Right forelimb (tissue), 1 donor: ENCODE measurements at regions not wholly inside any gene's neighbourhood (a gene's known extent, or its start where the extent isn't known, plus 50 kb on each side); places are given as distances from the start of the nearest gene placed in this dataset.
"Not testable (repeated sequence)": the region's sequence is repeated elsewhere in the genome, so short reads cannot be mapped to it uniquely, and the experiment has no call there.

Experiments used
- DNase-seq: peaks from one replicate; pipeline ENCODE4 v3.0.0-alpha.2; 2018

DNA sequence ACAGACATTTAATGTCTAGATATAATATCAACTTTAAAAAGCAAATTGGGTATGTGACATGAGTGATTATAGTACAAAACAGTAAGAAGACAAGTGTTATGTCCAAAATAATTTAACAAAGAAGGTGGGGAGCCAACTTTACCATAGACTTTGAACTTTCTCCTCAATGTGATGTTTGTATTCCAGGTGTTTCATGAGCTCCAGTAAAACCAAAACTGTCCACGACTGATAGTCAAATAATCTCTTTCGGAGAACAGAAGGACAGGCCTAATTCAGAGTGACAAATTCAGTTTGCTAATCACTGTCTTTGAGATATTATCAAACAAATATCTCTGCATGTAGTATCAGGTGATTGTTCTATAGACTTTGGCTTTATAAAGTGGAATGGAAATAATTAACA is 1112.6 kb downstream of the SLC6A15 start:
- DNase-seq = no peak

DNA sequence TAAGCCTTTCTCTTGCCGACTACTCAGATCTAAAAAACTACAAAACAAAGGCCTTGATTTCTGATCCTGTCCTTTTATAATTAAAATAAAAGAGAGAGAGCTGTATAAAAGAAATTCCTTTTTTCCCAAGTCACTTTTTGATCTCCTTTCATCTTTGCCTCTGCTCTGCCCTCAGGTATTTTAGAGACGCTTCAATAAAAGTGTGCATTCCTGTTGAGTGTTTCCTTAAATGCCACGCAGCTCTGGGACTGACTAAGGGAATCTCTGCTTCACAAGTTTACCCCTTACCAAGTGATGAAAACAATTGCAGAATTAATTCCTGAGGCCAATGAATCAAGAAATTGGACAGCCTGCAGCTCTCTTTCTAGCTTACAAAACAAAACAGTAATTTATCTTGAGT is 1109.8 kb downstream of the TMTC2 start:
- DNase-seq = no peak

- no peak for DNase-seq
Measured at GRCh38 chr12:83793616-83794015, 1106.9 kb downstream of the TMTC2 start.

DNA sequence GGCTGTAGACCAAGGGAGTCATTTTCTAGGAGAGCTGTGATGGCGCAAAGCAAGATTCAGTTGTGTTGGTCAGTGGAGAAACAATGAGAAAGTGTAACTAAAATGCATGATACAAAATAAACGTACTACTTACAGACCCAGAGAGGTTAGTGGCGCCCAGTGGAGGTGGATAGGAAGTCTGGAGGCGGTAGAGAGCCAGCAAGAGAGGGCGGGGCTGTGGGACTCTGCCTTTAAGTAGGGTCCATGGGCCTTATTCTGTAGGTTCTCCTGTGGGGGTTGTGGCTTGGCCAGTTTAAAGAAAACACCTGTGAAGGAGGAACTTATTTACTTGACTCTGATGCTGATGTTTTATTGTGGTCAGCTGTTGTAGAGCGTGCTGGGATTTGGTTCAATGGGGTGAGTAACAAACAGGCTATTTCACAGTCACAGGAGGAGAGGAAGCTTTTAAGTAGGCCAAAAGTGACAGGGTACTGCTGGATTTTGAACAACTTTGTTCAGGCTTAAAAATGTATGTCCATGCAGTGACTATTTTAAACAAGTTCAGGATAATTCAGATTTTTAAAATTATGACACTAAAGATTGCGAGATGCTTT is 1097.7 kb downstream of the TMTC2 start:
- DNase-seq = no peak

DNA sequence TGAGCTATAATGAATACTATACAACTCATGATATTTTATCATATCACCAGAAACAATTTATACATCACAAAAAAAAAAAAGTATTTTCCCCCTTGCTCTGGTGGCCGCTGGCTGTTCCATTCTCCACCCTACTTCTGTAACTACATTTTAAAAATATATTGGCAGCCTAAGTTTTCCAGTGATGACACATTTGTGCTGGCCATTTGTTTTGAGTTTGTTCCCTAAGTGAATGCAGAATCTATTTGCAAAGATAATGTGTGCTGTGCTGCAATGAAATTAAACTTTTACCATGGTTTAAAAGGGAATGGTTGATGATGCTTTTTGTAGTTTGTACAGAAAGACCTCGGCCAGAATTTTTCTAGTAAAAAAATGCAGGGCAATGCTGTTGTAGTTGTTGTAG is 1092.8 kb downstream of the TMTC2 start:
- DNase-seq = no peak

DNA sequence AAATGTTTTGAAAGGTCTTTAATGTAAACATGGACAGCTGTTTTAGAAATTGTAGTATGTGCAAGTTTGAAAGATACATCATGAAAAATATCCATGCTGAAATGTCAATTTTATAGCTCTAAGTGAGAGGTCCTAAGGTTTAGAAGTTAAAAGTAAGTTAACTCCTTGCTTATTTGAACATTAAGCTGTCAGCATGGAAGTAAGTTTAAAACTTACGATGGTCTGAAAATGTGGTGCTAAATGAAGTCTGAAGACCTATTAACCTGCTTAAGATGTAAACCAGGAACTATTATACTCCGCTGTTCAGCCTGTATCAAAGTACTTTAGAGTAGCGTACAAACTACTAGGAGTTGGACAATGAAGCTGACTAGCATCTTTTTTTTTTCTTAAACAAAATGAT is 1082.4 kb downstream of the TMTC2 start:
- DNase-seq = no peak

- no peak for DNase-seq
Measured at GRCh38 chr12:83767723-83768122, 1081.0 kb downstream of the TMTC2 start.

DNA sequence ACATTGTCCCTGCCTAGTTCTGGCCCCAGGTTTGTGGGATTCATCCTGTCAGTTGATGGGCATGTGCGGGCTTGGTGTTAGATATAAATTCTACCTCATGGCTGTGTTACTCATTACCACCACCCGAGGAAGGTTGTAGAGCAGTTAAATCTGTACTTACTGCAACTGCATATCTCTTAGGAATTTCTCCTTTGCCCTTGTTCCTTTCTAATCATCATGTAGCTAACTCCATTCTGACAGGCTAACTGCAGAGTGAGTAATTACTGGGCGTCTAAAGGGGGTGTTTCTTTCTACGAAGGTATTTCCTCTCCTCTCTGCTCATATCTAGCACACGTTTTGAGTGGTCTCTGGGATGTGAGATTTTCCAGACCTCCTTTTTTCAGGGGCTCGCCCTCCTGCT is 1076.7 kb downstream of the TMTC2 start:
- DNase-seq = no peak

DNA sequence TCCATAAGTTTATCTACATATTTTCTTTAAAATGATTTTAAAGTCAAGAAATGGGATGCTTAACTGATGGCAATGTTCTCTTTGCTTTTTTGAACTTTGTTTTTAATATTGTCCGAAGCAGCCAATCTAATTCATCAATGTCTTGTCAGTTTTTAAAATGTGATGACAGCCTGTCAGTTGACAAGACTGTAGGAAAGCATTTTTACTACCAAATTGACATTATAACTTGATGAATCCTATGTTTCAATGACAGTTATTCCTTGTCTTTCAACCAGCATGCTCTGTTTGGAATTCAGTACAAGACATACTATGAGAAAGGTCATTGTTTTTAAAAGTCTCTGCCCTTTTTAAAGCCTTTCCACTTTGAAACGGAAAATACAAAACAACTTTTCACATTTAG is 1073.2 kb downstream of the TMTC2 start:
- DNase-seq = no peak

DNA sequence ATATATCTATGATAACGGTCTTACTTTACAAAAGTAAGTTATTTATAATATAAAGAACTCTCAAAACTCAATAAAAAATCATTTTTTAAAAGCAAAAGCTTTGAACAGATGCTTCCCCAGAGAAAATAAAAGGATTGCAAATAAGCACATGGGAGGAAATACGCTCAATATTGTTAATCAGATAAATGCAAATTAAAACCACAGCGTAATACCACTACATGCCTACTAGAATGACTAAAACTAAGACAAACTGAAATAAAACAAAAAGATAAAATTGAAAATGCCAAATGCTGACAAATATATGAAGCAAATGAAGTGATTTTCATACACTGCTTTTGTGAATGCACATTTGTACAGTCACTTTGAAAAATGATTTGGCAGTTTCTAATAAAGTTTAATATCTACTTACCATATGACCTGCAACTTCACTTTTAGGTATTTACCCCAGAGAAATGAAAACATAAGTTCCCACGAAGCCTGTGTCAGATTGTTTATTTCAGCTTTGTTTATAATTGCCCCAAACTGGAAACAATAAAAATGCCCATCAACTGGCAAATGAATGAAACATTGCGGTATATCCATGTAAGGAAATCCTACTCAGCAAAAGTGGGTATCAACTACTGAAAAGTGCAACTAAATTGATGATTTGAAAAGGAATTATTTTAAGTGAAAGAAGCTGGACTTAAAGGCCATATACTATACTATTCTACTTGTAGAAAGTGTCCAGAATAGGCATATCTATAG is 1072.4 kb downstream of the TMTC2 start:
- DNase-seq = no peak

DNA sequence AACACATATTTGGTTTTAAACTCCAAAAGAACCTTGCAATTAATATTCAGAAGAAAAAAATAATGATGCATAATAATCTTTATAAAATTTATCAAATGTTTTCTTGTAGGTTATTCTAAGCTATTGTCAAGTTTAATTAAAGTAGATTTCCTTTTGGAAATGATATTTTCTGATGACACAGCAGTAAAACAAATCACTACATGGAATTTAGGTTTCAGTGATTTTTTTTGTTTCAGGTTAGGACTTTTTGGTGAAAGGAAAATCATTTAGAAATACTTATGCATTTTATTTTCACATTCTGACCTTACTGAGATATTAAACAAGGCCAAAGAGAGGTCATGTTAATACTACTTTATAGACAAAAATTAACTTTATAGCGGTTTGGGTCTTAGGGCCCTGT is 1067.2 kb downstream of the TMTC2 start:
- DNase-seq = no peak

- DNase-seq = no peak
Measured at GRCh38 chr12:83753205-83753604, 1066.5 kb downstream of the TMTC2 start.

DNA sequence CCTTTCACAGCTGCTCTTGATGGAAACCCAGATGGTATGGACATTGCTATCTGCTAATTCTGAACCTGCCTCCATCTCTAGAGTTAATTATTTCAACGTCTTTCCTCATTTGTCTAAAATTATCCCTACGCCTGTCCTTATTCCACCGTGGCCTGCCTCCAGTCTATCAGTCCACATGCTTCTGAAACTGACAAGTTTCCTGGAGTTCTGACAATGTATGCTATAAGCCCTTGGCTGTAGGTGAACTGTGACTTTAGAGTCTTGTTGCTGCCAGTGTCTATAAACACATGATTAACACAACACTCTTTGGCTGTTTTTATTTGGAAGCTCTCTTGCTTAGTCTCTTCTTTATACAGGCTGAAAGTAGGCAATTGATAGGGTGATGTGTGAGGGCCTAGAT is 1052.9 kb downstream of the TMTC2 start:
- no peak for DNase-seq

DNA sequence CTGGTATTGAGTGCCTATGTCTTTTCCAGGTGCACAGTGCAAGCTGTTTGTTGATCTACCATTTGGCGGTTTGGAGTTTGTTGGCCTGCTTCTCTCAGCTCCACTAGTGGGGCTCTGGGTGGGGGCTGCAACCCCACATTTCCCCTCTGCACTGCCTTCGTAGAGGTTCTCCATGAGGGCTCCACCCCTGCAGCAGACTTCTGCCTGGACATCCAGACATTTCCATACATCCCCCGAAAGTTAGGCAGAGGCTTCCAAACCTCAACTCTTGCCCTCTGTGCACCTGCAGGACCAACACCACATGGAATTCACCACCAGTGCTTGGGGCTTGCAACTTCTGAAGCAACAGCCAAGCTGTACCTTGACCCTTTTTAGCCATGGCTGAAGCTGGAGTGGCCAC is 1024.1 kb downstream of the TMTC2 start:
- DNase-seq = no peak

GRCh38 chr12:83709899-83710298 is 1023.2 kb downstream of the TMTC2 start:
- no peak for DNase-seq

DNA sequence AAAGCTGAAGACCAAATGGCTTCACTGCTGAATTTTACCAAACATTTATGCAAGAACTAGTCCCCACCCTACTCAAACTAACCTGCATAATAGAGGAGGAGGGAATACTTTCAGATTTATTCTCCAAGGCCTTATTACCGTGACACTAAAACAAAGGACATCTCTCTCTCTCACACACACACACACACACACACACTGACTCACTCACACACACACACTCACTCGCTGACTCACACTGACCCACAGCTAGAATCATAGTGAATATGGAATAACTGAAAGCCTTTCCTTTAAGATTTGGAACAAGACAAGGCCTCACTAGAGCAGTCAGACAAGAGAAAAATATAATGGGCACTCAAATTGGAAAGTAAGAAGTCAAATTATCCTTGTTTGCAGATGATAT is 1014.1 kb downstream of the TMTC2 start:
- no peak for DNase-seq

DNA sequence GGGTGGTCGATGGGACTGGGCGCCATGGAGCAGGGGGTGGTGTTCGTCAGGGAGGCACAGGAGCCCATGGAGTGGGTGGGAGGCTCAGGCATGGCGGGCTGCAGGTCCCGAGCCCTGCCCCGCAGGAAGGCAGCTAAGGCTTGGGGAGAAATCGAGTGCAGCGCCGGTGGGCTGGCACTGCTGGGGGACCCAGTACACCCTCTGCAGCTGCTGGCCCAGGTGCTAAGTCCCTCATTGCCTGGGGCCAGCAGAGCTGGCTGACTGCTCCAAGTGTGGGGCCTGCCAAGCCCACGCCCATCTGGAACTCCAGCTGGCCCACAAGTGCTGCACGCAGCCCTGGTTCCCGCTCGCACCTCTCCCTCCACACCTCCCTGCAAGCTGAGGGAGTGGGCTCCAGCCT is 1009.6 kb downstream of the TMTC2 start:
- DNase-seq = not testable (repeated sequence)

DNA sequence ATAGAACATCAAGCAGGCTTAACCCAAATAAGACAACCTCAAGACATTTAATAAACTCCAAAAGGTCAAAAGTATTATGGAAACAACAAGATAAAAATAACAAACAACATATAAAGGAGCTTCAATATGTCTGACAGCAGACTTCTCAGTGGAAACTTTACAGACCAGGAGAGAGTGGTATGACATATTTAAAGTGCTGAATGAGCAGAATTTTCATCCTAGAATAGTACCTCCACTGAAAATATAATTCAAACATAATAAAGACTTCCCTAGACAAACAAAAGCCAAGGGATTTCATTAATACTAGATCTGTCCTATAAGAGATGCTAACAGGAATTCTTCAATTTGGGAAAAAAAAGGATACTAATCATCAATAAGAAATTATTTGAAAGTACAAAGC is 1005.0 kb downstream of the TMTC2 start:
- DNase-seq = no peak

- no peak for DNase-seq
Measured at GRCh38 chr12:83690465-83690864, 1003.8 kb downstream of the TMTC2 start.

GRCh38 chr12:83689333-83689732 is 1002.6 kb downstream of the TMTC2 start:
- DNase-seq = no peak

GRCh38 chr12:83676781-83677295 is 990.1 kb downstream of the TMTC2 start:
- no peak for DNase-seq

DNA sequence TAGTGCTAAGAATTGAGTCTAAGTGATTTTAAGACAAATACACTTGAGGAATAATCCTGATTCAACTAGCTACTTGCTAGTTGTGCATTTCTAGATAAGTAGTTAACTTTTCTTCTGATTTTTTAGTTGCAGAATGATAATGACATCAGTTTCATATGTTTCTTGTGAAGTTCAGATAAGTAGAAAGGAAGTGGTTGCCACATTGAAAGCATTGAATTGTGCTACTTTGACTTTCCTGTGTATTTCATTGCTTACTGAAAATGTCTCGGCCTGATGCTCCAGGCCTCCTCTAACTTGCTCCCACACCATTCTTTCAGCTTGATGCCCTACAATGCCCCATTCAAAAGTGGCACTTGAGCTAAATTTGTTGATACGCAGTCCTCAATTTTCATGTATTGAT is 980.0 kb downstream of the TMTC2 start:
- no peak for DNase-seq

DNA sequence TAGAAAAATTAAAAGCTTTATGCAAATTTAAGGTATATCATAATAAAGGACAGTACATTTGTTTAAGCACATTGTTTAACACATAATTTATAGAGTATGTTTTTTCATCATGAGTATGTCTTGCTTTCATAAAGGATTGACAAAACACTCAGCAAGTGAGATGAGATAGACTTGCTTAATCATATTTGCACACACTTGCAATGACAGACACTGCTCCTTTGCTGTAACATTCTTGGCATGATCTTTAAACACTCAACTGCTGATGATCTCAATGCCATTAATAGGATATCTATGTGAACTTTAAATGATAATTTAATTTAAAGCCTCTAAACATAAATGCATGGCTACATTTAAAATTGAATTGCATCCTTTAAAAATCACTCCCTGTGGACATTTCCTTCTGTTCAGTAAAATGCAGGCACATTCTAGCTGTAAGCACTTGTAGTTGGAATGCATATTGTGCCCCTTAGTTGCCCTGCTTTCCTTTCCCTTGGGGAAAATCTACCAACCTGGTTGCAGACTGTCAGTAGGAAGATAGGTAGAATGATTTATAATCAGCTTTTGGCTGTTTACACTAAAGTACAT is 979.0 kb downstream of the TMTC2 start:
- DNase-seq = no peak

GRCh38 chr12:83664650-83665049 is 977.9 kb downstream of the TMTC2 start:
- DNase-seq = no peak
